HTR-8/SVneo (cell line): ENCODE measurements at regions not wholly inside any gene's neighbourhood (a gene's known extent, or its start where the extent isn't known, plus 50 kb on each side); places are given as distances from the start of the nearest gene placed in this dataset.
"Not testable (repeated sequence)": the region's sequence is repeated elsewhere in the genome, so short reads cannot be mapped to it uniquely, and the experiment has no call there.

Source experiments
- DNase-seq: peaks from one replicate; pipeline ENCODE4 v3.0.0; 2011; ENCODE audit warnings: low spot score, mixed read lengths; ENCODE audit not compliant: insufficient read length
- FAIRE-seq: peaks from 2 replicates; lab custom pipeline; 2011; peaks lifted over from hg19 to GRCh38; lab: Jason Lieb, UNC

- DNase-seq = not testable (repeated sequence)
- FAIRE-seq = peak; percentile 26
These were observed 109.5 kb downstream of the CRLF3 start for GRCh38 chr17:30714825-30715622.

DNA sequence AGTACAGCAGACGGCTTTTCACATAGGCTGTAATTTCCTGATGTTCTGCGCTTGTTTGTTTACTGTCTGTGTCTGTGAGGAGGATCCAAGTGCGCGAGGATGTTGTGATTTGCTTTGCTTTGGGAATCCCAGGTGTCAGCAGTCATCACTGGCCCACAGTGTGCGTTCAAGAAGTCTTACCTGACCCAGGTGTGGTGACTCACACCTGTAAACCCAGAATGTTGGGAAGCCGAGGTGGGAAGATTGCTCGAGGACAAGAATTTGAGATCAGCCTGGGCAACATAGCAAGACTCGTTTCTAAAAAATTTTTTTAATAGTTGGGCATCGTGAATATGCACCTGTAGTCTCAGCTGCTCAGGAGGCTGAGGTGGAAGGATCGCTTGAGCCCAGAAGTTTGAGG, 110.7 kb downstream of the CRLF3 start:
- not testable (repeated sequence) for FAIRE-seq, DNase-seq

DNA sequence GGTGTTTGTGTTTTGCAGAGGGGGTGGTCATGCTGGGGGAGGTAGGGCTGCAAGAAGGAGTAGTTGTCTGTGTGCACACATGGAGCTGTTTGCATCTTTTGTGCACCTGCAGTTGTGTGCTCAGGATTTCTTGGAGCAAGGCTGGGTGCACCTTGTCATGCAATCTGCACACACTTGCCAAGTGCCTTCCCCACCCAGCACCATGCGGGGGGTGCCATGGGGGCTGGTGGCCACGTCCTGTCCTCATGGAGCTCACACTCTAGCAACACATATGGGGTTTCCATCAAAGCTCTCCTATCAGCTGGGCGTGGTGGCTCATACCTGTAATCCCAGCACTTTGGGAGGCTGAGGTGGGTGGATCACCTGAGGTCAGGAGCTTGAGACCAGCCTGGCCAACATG, 111.6 kb downstream of the CRLF3 start:
- FAIRE-seq, DNase-seq: not testable (repeated sequence)

DNA sequence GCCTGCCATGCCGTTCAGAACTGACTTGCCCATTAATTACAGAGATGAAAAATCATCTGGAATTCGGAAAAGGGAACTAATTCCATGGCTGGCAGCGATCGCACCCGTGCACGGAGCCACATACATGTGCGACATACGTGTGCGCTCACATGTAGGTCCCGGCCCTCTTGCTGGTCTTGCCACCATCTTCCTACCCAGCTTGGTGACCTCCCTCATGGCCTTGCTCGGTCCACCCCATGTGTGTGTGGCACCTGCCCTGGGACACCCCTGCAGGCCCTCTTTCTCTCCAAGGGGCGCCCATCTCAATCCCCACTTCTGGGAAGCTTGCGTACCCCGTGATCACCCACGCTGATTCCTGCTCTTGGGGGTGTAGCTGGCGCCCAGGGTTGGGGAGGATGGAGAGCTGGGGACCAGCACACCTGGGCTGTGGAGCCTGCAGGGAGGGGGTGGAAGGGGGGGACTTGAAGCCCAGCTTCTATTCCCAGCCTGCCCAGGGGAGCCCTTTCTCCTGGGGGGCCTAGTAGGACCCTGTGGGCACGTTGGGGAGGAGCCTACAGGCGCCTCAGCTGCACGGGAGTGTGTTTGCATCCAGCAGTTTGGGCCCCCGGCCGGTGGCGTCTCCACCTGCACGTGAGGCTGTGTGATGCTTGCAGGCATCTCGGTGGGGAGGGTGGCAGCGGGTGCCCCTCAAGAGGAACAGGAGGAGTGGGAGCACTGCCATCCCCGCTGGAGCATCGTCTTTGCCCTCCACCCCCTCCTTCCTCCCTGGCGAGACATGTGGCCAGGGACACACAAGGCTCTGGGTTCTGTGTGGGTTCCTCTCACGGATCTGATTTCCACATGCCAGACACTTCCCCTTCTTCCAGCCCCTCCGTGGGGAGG, 112.6 kb downstream of the CRLF3 start:
- not testable (repeated sequence) for DNase-seq, FAIRE-seq

GRCh38 chr17:30711176-30711575, 113.3 kb downstream of the CRLF3 start:
- not testable (repeated sequence) for FAIRE-seq, DNase-seq

DNA sequence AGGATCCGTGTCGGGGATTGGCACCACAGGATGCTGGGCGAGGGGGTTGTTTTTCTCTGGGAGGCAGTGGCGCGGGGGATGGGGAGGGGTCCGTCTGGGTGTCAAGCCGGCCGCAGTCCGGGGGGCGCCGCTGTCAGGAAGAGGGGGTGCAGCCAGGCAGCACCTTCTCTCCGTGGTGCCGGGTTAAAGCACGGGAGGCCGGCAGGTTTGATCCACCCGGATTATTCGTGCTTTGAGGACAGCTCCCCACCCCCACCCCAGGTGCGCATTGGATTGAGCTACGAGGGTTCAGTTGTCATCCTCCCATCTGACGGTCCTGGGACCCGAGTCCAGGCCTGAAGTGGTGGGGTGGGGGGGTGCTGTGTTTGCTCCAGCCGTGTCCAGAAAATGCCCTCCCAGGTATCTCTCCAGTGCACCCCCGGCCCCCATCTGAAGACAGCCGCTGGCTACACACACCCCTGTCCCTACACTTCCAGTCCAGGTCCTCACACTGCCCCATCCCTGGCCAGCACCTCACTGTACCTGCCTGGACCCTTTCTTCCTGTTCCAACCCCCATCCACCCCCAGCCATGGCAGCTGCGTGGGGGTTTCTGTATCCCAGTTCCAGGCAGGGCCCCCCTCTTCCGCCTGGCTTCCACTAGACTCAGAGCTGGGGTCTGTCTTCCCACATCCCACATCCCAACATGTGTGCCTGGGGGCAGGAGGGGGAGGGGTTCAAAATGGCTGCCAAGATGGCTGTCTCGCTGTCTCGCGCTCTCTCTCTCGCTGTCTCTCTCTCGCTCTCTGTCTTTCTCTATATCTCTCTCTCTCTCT, 114.0 kb downstream of the CRLF3 start:
- FAIRE-seq, DNase-seq: not testable (repeated sequence)

- peak; percentile 94 for FAIRE-seq
- DNase-seq = not testable (repeated sequence)
These were observed 114.8 kb downstream of the CRLF3 start for GRCh38 chr17:30709561-30710275.

DNA sequence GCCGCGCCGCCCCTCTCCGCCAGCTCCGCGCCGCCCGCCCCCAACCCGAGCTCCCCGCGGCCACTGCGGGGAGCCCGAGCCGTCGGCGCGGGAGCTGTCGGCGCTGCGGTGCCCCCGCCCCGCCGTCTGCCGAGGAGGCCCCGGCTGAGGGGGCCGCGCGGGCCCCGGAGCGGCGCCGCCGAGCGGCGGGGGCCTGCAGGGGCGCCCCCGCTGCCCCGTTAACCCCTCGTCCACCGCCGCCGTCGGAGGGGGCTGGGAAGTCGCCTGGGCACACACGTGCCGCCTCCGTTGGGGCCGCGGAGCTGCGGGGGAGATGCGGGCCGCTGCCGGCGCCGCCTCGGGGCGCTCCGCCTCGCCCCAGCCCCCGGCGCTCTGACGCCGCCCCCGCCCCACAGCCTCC, 115.4 kb downstream of the CRLF3 start:
- not testable (repeated sequence) for DNase-seq, FAIRE-seq

DNA sequence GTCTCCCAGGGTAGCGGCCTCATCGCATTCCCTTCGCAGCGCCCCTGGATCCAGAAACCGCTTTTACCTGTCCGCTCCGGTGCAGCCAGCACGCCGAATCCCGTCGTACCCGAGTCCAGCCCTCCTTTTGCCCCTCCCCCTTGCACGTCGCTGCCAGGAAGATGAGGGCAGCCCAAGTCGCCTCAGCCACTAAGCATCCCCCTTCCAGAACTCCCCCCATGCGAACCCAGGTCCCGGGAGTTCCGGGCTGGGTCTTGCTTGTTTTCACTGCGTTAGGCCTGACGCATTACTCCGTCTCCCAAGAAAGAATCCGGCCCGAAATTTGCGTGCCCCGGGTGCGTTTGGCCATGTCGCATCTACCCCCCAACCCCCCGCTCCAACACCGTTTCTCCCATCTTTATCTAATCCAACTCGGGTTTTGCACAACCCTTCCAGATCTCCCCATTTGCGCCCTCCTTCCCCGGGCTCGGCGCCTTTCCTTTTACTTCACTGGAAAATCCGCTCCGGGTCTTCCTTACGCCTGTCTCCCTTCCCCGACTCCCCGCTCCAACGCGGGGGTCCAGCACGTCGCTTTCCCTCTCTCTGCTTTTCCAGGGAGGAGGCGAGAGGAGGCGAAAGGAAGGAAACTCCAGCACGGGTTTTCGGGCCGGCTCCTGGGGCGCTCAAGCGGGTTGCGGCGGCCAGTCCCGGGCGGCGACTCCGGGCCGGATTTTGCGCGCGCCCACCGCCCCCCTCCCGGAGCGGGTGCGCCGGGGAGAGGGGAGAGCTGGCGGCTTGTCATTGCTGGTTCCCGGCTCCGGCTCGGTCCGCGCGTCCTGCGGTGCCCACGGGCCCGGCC, 116.0 kb downstream of the CRLF3 start:
- DNase-seq (peak; percentile 81), FAIRE-seq (peak; percentile 49)

GRCh38 chr17:30707724-30708240, 116.7 kb downstream of the CRLF3 start:
- DNase-seq = not testable (repeated sequence)
- peak; percentile 99 for FAIRE-seq

GRCh38 chr17:30706461-30707335, 117.8 kb downstream of the CRLF3 start:
- not testable (repeated sequence) for DNase-seq

DNA sequence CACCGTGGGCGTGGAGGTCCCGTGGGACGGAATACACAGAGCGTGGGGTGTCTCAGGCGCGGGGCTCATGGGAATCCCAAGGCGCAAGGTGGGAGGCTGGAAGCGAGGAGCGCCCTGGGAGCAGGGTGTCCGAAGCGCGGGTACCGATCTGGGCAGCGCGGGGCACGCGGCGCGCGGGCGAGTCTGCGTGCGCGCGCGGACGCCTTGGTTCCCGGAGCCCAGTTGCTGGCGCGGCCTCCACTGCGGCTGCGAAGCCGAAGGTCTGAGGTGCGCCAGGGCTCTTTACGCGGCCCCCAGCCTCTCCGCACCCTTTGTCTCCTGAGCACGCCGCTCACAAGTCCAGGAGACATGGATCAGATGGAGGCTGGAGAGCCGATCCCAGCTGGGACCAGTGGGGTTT, 118.5 kb downstream of the CRLF3 start:
- not testable (repeated sequence) for FAIRE-seq

More at GRCh38 chr17:30706461-30707335, 117.8 kb downstream of the CRLF3 start:
- not testable (repeated sequence) for FAIRE-seq

DNA sequence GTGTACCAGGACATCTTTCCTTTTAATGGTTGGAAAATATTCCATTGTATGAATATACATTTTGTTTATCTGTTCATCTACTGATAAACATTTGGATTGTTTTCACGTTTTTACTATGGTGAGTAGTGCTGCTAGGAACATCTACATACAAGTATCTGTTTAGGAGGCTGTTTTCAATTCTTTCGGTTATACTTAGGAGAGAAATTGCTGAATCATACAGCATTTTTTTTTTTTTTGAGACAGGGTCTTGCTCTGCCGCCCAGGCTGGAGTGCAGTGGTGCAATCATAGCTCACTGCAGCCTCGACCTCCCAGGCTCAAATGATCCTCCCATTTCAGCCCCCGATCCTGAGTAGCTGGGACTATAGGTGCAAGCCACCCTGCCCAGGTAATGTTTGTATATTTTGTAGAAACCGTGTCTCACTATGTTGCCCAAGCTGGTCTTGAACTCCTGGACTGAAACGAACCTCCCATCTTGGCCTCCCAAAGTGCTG, 122.9 kb downstream of the CRLF3 start:
- DNase-seq (no peak), FAIRE-seq (no peak)

More for the DNA sequence above, 118.5 kb downstream of the CRLF3 start:
- DNase-seq = not testable (repeated sequence)

GRCh38 chr17:30700833-30701232, 123.7 kb downstream of the CRLF3 start:
- DNase-seq, FAIRE-seq: not testable (repeated sequence)

DNA sequence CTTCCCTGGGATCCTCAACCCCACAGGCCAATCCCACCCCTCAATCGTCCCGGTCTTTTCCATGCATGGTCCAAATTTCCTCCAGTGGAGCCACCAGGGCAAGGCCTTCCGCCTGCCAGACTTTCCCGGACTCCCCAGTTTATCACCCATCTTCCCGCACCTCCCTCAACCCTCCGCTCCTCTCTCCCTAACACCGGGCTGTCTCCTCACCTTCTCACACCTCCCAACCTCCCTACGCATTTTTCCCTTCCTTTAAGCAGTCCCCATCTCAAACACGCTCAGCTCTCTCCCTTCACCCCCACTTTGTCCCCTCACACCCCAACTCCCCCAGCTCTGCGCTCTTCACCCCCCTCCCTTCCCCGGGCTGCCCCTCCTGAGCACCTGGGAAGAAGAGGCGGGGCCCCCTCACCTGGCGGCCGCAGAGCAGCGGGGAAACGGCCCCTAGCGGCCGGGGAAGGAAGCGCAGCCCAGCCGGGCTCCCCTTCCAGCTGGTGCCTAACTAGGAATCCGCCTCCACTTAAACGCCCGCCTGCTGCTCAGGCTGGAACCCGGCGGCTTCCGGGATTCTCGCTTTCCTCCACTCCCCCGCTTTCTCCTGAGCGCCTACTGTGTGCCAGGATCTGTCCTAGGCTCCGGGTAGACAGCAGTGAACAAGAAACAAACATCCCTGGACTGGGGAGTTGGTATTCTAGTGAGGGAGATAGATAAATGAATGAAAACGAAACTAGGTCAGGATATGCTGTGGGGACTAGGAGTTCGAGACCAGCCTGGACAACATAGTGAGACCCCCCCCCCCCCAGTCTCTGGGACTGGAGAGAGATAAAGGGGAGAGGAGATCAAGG, 126.7 kb downstream of the CRLF3 start:
- FAIRE-seq = peak; percentile 64

DNA sequence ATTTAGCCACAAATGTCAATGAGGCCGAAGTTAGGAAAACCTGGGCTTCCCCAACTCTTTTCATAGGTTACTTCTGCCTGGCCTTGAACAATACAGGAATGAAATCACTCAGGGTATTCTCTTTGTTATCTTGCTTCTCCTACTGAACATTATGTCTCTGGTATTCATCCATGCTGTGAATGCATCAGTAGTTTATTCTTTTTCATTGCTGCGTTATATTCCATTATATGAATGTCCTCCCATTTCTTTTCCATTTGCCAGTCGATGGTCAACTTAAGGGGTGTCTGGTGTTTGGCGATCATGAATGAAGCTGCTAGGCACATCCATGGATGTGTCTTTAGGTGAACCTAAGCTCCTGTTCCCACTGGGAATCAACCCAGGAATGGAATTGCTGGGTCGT, 128.3 kb downstream of the CRLF3 start:
- DNase-seq = no peak
- FAIRE-seq = no peak

More for the DNA sequence above, 126.7 kb downstream of the CRLF3 start:
- peak; percentile 54 for DNase-seq
